Mesodermal cell (in vitro differentiated cells): ENCODE measurements at regions not wholly inside any gene's neighbourhood (a gene's known extent, or its start where the extent isn't known, plus 50 kb on each side); places are given as distances from the start of the nearest gene placed in this dataset.

Source experiments
- H3K27ac ChIP-seq: 2 replicates; pipeline ENCODE4 v1.7.0; 2013; ENCODE audit warnings: mild to moderate bottlenecking, low read depth, low read length, moderate library complexity; ENCODE audit not compliant: severe bottlenecking
- H3K36me3 ChIP-seq: 2 replicates; pipeline ENCODE4 v1.7.1; 2013; ENCODE audit warnings: mild to moderate bottlenecking, low read length, moderate library complexity; ENCODE audit not compliant: control insufficient read depth, insufficient read depth
- H3K4me1 ChIP-seq: one replicate; pipeline ENCODE4 v1.7.1; 2013; ENCODE audit warnings: mild to moderate bottlenecking, low read length; ENCODE audit not compliant: insufficient read depth, control insufficient read depth, poor library complexity, severe bottlenecking
- H3K4me3 ChIP-seq: 2 replicates; pipeline ENCODE4 v1.7.0; 2013; ENCODE audit warnings: low read length, control low read depth, mild to moderate bottlenecking; ENCODE audit not compliant: insufficient read depth, poor library complexity, severe bottlenecking; ENCODE audit errors: extremely low read depth
- H3K9me3 ChIP-seq: 2 replicates; pipeline ENCODE4 v1.7.1; 2013; ENCODE audit warnings: mild to moderate bottlenecking, low read length, moderate library complexity; ENCODE audit not compliant: control insufficient read depth
- WGBS, 2 experiments: methylation state at CpG; one replicate each; pipeline ENCODE4 v1.1.5; 2013; ENCODE audit warnings: missing lambda C conversion rate in 2 of 2; ENCODE audit not compliant: insufficient coverage in 2 of 2; 5-methylcytosine and 5-hydroxymethylcytosine counted together

- no CpG with 5 or more reads among the region's 5 CpGs for WGBS, 2 experiments
- no peak overlapping the region for H3K4me3 ChIP-seq
- H3K9me3 ChIP-seq, result no peaks in the 10 kb centered on the region
- H3K4me1 ChIP-seq, result no peaks in the 10 kb centered on the region
- no peak overlapping the region for H3K27ac ChIP-seq
- H3K36me3 ChIP-seq, result no peaks in the 10 kb centered on the region
Observed at GRCh38 chr11:104830508-104830907, 67.8 kb downstream of the CASP12 start.

GRCh38 chr11:104830080-104830479, 68.2 kb downstream of the CASP12 start:
- no peak overlapping the region for H3K4me3 ChIP-seq
- H3K27ac ChIP-seq, result no peak overlapping the region
- no peaks in the 10 kb centered on the region for H3K9me3 ChIP-seq
- H3K36me3 ChIP-seq, result no peaks in the 10 kb centered on the region
- WGBS, 2 experiments, result 100% methylated on average over 1 of the region's 2 CpGs; no CpG with 5 or more reads in 1 of the 2 experiments
- no peaks in the 10 kb centered on the region for H3K4me1 ChIP-seq

- Histone ChIP-seq H3K4me3 (no peak overlapping the region), H3K27ac (no peak overlapping the region), H3K4me1 (no peaks in the 10 kb centered on the region), H3K9me3 (no peaks in the 10 kb centered on the region), H3K36me3 (no peaks in the 10 kb centered on the region)
- no CpG with 5 or more reads among the region's 1 CpG for WGBS, 2 experiments
Observed at GRCh38 chr11:104826772-104827171, 71.5 kb downstream of the CASP12 start.

- Histone ChIP-seq H3K4me3 (no peak overlapping the region), H3K36me3 (no peaks in the 10 kb centered on the region), H3K9me3 (no peaks in the 10 kb centered on the region), H3K4me1 (no peaks in the 10 kb centered on the region), H3K27ac (no peak overlapping the region)
- WGBS, 2 experiments, result no CpG with 5 or more reads among the region's 1 CpG
Observed at GRCh38 chr11:104823657-104824056, 74.6 kb downstream of the CASP12 start.

- Histone ChIP-seq H3K27ac (no peak overlapping the region), H3K4me3 (no peak overlapping the region), H3K4me1 (no peaks in the 10 kb centered on the region), H3K9me3 (no peaks in the 10 kb centered on the region), H3K36me3 (no peaks in the 10 kb centered on the region)
- 80% methylated on average over 2 of the region's 2 CpGs; no CpG with 5 or more reads in 1 of the 2 experiments for WGBS, 2 experiments
Observed at GRCh38 chr11:104820431-104820830, 77.8 kb downstream of the CASP12 start.

GRCh38 chr11:104819603-104820002, 78.7 kb downstream of the CASP12 start:
- no peaks in the 10 kb centered on the region for H3K4me1 ChIP-seq
- no peak overlapping the region for H3K27ac ChIP-seq
- no CpG with 5 or more reads among the region's 4 CpGs for WGBS, 2 experiments
- no peaks in the 10 kb centered on the region for H3K36me3 ChIP-seq
- H3K4me3 ChIP-seq, result no peak overlapping the region
- no peaks in the 10 kb centered on the region for H3K9me3 ChIP-seq

GRCh38 chr11:104819107-104819506, 79.2 kb downstream of the CASP12 start:
- Histone ChIP-seq H3K9me3 (no peaks in the 10 kb centered on the region), H3K27ac (no peak overlapping the region), H3K4me1 (no peaks in the 10 kb centered on the region), H3K4me3 (no peak overlapping the region), H3K36me3 (no peaks in the 10 kb centered on the region)

- Histone ChIP-seq H3K4me1 (no peaks in the 10 kb centered on the region), H3K36me3 (no peaks in the 10 kb centered on the region), H3K4me3 (no peak overlapping the region), H3K27ac (no peak overlapping the region), H3K9me3 (no peaks in the 10 kb centered on the region)
- WGBS, 2 experiments, result 93 to 100% methylated on average over 1 to 3 of the region's 3 CpGs
Observed at GRCh38 chr11:104817973-104818372, 80.3 kb downstream of the CASP12 start.

GRCh38 chr11:104813532-104813931, 84.7 kb downstream of the CASP12 start:
- no peaks in the 10 kb centered on the region for H3K4me1 ChIP-seq
- 20 to 67% methylated on average over 1 of the region's 2 CpGs for WGBS, 2 experiments
- H3K9me3 ChIP-seq, result no peaks in the 10 kb centered on the region
- no peak overlapping the region for H3K27ac ChIP-seq
- no peaks in the 10 kb centered on the region for H3K36me3 ChIP-seq
- no peak overlapping the region for H3K4me3 ChIP-seq

- Histone ChIP-seq H3K9me3 (no peaks in the 10 kb centered on the region), H3K27ac (no peak overlapping the region), H3K36me3 (no peaks in the 10 kb centered on the region), H3K4me3 (no peak overlapping the region), H3K4me1 (no peaks in the 10 kb centered on the region)
- WGBS, 2 experiments, result 87 to 94% methylated on average over 4 to 5 of the region's 8 CpGs
Observed at GRCh38 chr11:104812103-104812788, 86.0 kb downstream of the CASP12 start.

GRCh38 chr11:104803776-104804175, 94.5 kb downstream of the CASP12 start:
- Histone ChIP-seq H3K9me3 (no peaks in the 10 kb centered on the region), H3K4me3 (no peak overlapping the region), H3K36me3 (no peaks in the 10 kb centered on the region), H3K27ac (no peak overlapping the region), H3K4me1 (no peaks in the 10 kb centered on the region)
- WGBS, 2 experiments, result 81 to 85% methylated on average over 2 of the region's 2 CpGs
